Lower lobe of right lung (tissue), 2 donors: ENCODE measurements at regions not wholly inside any gene's neighbourhood (a gene's known extent, or its start where the extent isn't known, plus 50 kb on each side); places are given as distances from the start of the nearest gene placed in this dataset.

Source experiments
- ATAC-seq, 2 donors: fragments of 200-7000 bp; cut with Tn5 transposase; one replicate each; pipeline ENCODE4 v1.9.1; 2020 to 2022; ENCODE audit warnings: mild to moderate bottlenecking in 2 of 2, moderate library complexity in 2 of 2
- DNase-seq: peaks from one replicate; pipeline ENCODE4 v3.0.0-alpha.2; 2020
- H3K27ac ChIP-seq: fragments of 200-600 bp; one replicate; pipeline ENCODE4 v1.8.0; 2022
- H3K27me3 ChIP-seq: fragments of 200-600 bp; one replicate; pipeline ENCODE4 v1.8.0; 2022; ENCODE audit warnings: low read depth
- H3K36me3 ChIP-seq: fragments of 200-600 bp; one replicate; pipeline ENCODE4 v1.8.0; 2022; ENCODE audit warnings: mild to moderate bottlenecking
- H3K4me1 ChIP-seq: fragments of 200-600 bp; one replicate; pipeline ENCODE4 v1.8.0; 2022
- H3K4me3 ChIP-seq: fragments of 200-600 bp; one replicate; pipeline ENCODE4 v1.8.0; 2022; ENCODE audit warnings: mild to moderate bottlenecking
- H3K9me3 ChIP-seq: fragments of 200-600 bp; one replicate; pipeline ENCODE4 v1.8.0; 2022
- intact Hi-C: fragments of 100-400 bp; cut with DNase I; formaldehyde crosslinking; loops from one replicate; pipeline ENCODE4 v1.11.0; 2022
- TF ChIP-seq, protein P1 (sequence below): fragments of 200-600 bp; IDR thresholded peaks from one replicate; pipeline ENCODE4 v1.8.0; 2022; ENCODE audit warnings: antibody characterized with exemption, mild to moderate bottlenecking
- donor health status: DM: no; HTN: yes; CAD: no; lungs with severe emphysema.

DNA sequence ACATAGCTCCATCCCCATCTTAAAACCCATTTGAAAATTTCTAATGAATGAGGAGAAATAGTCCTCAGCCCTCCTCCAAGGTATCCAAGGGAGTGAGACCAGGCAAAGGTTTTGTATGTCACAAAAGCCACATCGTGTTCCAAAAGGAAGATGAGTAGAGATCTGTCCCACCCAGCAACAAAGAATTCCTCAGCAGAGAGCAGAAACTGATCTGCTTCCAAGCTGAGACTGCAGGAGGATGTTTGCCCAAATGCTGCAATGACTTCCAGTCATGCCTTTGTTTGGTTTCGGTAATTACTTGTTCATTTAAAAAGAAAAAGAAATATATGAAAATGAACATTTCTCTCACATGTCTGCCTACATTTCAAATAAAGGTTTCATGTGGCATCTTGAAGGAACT, 186.9 kb downstream of the SETD4 start:
- H3K4me1 ChIP-seq, result no peaks in the 10 kb centered on the region
- intact Hi-C loops, result no loop called here
- no peaks in the 10 kb centered on the region for H3K36me3 ChIP-seq
- no peak overlapping the region for H3K27ac ChIP-seq
- no peak overlapping the region for H3K4me3 ChIP-seq
- H3K9me3 ChIP-seq, result no peaks in the 10 kb centered on the region
- no peaks in the 10 kb centered on the region for H3K27me3 ChIP-seq
- TF ChIP-seq, protein P1, sequence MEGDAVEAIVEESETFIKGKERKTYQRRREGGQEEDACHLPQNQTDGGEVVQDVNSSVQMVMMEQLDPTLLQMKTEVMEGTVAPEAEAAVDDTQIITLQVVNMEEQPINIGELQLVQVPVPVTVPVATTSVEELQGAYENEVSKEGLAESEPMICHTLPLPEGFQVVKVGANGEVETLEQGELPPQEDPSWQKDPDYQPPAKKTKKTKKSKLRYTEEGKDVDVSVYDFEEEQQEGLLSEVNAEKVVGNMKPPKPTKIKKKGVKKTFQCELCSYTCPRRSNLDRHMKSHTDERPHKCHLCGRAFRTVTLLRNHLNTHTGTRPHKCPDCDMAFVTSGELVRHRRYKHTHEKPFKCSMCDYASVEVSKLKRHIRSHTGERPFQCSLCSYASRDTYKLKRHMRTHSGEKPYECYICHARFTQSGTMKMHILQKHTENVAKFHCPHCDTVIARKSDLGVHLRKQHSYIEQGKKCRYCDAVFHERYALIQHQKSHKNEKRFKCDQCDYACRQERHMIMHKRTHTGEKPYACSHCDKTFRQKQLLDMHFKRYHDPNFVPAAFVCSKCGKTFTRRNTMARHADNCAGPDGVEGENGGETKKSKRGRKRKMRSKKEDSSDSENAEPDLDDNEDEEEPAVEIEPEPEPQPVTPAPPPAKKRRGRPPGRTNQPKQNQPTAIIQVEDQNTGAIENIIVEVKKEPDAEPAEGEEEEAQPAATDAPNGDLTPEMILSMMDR, result no peak
- no peak for DNase-seq
- no peak for ATAC-seq

DNA sequence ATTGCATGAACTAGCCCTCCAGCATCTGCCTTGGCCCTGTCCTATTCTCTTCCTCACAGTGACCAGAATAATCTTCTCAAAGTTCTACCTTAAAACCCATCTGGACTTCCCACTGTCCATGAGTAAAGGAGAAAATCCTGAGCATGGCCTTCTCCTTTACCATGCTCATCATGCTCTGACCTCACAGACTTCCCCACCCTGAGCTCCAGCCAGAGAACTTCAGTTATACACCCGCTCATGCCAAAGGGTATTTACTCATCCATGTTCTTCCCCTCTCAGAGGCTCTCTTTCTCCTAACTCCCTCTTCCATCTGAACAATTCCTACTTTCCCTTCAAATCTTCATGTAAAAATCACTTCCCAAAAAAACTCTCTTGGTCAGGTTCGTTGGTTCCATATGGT, 188.4 kb downstream of the SETD4 start:
- H3K4me3 ChIP-seq, result no peak overlapping the region
- H3K27me3 ChIP-seq, result no peaks in the 10 kb centered on the region
- H3K9me3 ChIP-seq, result no peaks in the 10 kb centered on the region
- DNase-seq (no peak), ATAC-seq (no peak)
- H3K27ac ChIP-seq, result no peak overlapping the region
- H3K4me1 ChIP-seq, result no peaks in the 10 kb centered on the region
- no peaks in the 10 kb centered on the region for H3K36me3 ChIP-seq
- TF ChIP-seq, protein P1, result no peak
- intact Hi-C loops, result no loop called here

DNA sequence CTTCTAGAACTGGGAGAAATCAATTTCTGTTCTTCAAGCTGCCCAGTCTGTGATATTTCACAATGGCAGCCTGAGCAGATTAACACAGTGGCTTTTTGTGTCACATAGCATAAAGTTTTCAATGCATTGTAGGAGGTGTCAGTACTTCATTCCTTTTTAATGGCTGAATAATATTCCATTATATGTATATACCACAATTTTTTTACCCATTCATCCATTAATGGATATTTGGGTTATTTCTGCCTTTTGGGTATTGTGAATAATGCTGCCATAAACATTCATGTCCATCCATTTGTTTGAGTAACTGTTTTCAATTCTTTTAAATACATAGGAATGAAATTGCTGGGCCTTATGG, 191.5 kb downstream of the SETD4 start:
- Histone ChIP-seq H3K4me3 (no peak overlapping the region), H3K36me3 (no peaks in the 10 kb centered on the region), H3K27me3 (no peaks in the 10 kb centered on the region), H3K9me3 (no peaks in the 10 kb centered on the region), H3K4me1 (no peaks in the 10 kb centered on the region), H3K27ac (no peak overlapping the region)
- intact Hi-C loops, result no loop called here
- TF ChIP-seq, protein P1, result no peak
- DNase-seq (no peak), ATAC-seq (no peak)

DNA sequence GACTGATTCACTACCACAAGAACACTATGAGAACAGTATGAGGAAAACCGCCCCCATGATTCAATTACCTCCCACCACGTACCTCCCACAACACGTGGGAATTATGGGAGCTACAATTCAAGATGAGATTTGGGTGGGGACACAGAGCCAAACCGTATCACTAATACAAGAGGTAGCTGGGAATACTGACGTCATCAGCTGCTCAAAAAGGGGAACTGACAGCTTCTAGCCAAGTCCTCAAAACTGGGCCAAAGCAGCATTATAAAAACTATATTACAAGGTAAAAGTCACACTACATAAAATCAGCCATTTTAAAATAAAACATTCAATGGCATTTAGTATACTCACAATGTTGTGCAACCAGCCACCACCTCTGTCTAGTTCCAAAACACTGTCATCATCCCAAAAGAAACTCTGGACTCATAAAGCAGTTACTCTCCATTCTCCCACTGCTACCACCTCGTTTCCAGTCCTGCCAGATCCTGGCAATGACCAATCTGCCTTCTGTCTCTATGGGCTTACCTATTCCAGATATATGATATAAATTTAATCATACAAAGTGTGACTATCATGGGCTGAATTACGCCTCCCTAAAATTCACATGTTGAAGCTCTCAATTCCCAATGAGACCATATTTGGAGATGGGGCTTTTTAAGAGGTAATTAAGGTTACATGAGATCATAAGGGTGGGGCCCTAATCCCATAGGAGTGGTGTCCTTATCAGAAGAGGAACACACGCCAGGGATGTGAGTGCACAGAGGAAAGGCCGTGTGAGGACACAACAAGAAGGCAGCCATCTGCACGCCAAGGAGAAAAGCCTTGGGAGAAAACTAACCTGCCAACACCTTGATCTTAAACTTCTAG, 192.1 kb downstream of the SETD4 start:
- Histone ChIP-seq H3K4me1 (no peaks in the 10 kb centered on the region), H3K27ac (no peak overlapping the region), H3K9me3 (no peaks in the 10 kb centered on the region), H3K27me3 (no peaks in the 10 kb centered on the region), H3K4me3 (no peak overlapping the region), H3K36me3 (no peaks in the 10 kb centered on the region)
- intact Hi-C loops, result no loop called here
- no peak for DNase-seq
- TF ChIP-seq, protein P1, result no peak
- no peak for ATAC-seq

DNA sequence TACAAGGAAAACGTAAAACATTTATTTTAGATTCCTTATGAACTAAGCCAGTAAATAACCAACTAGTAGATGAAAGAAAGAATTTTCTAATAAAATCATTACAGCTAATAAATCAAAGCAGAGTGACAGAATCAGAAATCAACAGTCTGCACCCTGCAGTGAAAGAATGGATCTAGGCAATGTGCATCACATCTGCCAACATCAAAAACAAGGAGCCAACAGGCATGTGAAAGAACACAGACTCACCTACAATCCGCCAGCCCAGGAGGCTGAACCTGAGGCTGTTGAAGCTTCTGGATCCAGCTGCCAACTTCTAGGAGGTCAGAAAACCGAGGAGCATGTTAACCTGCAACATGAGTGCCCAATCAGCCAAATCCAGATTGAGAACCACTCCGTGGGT, 196.3 kb downstream of the SETD4 start:
- no peak for DNase-seq
- ATAC-seq, result no peak
- intact Hi-C loops, result no loop called here
- Histone ChIP-seq H3K4me1 (no peaks in the 10 kb centered on the region), H3K27me3 (no peaks in the 10 kb centered on the region), H3K9me3 (no peaks in the 10 kb centered on the region), H3K27ac (no peak overlapping the region), H3K36me3 (no peaks in the 10 kb centered on the region), H3K4me3 (no peak overlapping the region)
- TF ChIP-seq, protein P1, result no peak
